GM12892 (cell line): ENCODE measurements at regions not wholly inside any gene's neighbourhood (a gene's known extent, or its start where the extent isn't known, plus 50 kb on each side); places are given as distances from the start of the nearest gene placed in this dataset.

Source experiments
- POLR2A ChIP-seq: IDR thresholded peaks from 2 replicates; pipeline ENCODE4 v1.6.1; 2011; ENCODE audit warnings: low read depth, low read length, control low read depth
- POLR2AphosphoS5 ChIP-seq: IDR thresholded peaks from 2 replicates; pipeline ENCODE4 v1.6.1; 2011; ENCODE audit warnings: low read depth, low read length, control low read depth

DNA sequence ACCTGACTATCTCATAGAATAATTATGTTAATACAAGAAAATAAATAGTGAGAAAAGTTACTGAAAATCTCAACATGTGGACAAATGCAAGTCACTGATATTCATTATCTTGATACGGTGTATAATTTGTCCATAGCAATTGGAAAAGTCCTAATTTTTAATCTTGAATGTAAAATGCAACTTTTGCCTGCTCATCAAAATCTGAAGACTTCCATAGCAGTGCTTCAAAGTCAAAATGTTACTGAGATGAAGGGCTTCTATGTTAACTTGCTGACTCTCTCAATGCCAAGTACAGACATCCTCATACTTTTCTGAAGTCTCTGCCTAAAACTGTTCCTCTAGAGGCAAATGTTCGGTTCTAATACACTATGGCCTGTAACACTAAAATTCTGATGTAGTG is 1300.1 kb upstream of the EPHA6 start:
- no peak for TF ChIP-seq POLR2AphosphoS5
- no peak for TF ChIP-seq POLR2A
